ENCODE measurements at regions not wholly inside any gene's neighbourhood (a gene's known extent, or its start where the extent isn't known, plus 50 kb on each side); places are given as distances from the start of the nearest gene placed in this dataset.

DNA sequence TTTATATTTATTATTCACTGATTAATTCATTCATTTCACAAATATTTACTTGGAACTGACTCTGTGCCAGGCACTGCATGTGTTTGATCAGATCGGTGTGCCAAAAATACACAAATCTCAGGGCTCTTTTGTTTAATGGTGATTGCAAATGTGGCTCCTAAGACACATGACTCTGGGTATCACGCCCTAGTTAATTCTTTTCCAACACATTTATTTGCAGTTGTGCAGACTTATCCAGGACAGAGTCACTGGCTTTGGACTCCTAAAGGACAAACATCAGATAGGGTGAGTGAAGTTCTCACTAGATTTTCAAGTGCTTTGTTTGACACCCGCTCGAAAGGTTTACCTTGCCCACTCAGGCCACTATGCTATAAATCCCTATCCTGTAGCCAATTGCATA, 335.5 kb downstream of the BARHL2 start:
- Histone ChIP-seq H3K27ac (ENCODE audit: low read length) (no peak overlapping the region), H3K36me3 (ENCODE audit: control insufficient read depth, insufficient read depth, low read length) (no peaks in the 10 kb centered on the region), H3K9me3 (ENCODE audit: control insufficient read depth, insufficient read depth, low read length) (no peaks in the 10 kb centered on the region), H3K4me1 (ENCODE audit: control insufficient read depth, insufficient read depth, low read length) (no peaks in the 10 kb centered on the region), H3K4me3 (ENCODE audit: low read length) (no peak overlapping the region), H3K27me3 (ENCODE audit: control insufficient read depth, insufficient read depth, low read length) (no peaks in the 10 kb centered on the region)
- no peaks in the 10 kb centered on the region for H3K9me3 Mint-ChIP-seq
- H3K27me3 Mint-ChIP-seq (ENCODE audit: low read depth in 2 of 2) = peaks cover 0 to 20% of the 10 kb centered on the region in 2 donors
- 100% methylated on average over 3 of the region's 4 CpGs for WGBS (ENCODE audit: insufficient coverage)
- H3K27ac Mint-ChIP-seq = no peak overlapping the region
- H3K4me3 Mint-ChIP-seq = no peak overlapping the region
- ATAC-seq (no peak), DNase-seq (no peak)
- H3K4me1 Mint-ChIP-seq = no peaks in the 10 kb centered on the region
- intact Hi-C loops (cut with micrococcal nuclease) = no loop called here
- H3K36me3 Mint-ChIP-seq = no peaks in the 10 kb centered on the region
- TF ChIP-seq, protein P1, sequence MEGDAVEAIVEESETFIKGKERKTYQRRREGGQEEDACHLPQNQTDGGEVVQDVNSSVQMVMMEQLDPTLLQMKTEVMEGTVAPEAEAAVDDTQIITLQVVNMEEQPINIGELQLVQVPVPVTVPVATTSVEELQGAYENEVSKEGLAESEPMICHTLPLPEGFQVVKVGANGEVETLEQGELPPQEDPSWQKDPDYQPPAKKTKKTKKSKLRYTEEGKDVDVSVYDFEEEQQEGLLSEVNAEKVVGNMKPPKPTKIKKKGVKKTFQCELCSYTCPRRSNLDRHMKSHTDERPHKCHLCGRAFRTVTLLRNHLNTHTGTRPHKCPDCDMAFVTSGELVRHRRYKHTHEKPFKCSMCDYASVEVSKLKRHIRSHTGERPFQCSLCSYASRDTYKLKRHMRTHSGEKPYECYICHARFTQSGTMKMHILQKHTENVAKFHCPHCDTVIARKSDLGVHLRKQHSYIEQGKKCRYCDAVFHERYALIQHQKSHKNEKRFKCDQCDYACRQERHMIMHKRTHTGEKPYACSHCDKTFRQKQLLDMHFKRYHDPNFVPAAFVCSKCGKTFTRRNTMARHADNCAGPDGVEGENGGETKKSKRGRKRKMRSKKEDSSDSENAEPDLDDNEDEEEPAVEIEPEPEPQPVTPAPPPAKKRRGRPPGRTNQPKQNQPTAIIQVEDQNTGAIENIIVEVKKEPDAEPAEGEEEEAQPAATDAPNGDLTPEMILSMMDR (IDR thresholded peaks at IDR 0.05) = no peak

DNA sequence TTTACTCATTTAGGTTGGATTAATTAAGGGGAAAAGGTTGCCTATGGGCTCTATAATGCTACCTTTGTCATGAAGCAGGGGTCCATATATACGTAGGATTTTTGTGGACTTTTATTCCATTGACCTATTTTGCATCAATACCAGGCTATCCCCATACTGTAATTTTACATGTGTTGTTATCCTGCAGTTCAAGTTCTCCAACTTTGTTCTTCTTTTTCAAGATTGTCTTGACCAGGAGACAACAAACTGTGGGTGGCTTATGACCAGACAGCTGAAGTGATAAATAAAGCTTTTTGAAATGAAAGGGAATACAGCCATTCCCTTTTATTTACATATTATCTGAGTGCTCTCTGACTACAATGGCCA, 345.7 kb downstream of the BARHL2 start:
- intact Hi-C loops (cut with micrococcal nuclease) = no loop called here
- peaks cover 2 to 3% of the 10 kb centered on the region in 2 donors for H3K9me3 Mint-ChIP-seq
- no peaks in the 10 kb centered on the region for H3K27me3 ChIP-seq (ENCODE audit: control insufficient read depth, insufficient read depth, low read length)
- H3K4me3 Mint-ChIP-seq = no peak overlapping the region
- DNase-seq (no peak), ATAC-seq (no peak)
- no peak overlapping the region for H3K4me3 ChIP-seq (ENCODE audit: low read length)
- no peaks in the 10 kb centered on the region for H3K9me3 ChIP-seq (ENCODE audit: control insufficient read depth, insufficient read depth, low read length)
- 73% methylated on average over 1 of the region's 1 CpG for WGBS (ENCODE audit: insufficient coverage)
- no peaks in the 10 kb centered on the region for H3K36me3 ChIP-seq (ENCODE audit: control insufficient read depth, insufficient read depth, low read length)
- no peaks in the 10 kb centered on the region for H3K36me3 Mint-ChIP-seq
- no peak overlapping the region for H3K27ac Mint-ChIP-seq
- H3K27me3 Mint-ChIP-seq (ENCODE audit: low read depth in 2 of 2) = peaks cover 13 to 44% of the 10 kb centered on the region in 2 donors
- TF ChIP-seq, protein P1 (IDR thresholded peaks at IDR 0.05) = no peak
- H3K4me1 ChIP-seq (ENCODE audit: control insufficient read depth, insufficient read depth, low read length) = no peaks in the 10 kb centered on the region
- no peak overlapping the region for H3K27ac ChIP-seq (ENCODE audit: low read length)
- no peaks in the 10 kb centered on the region for H3K4me1 Mint-ChIP-seq

DNA sequence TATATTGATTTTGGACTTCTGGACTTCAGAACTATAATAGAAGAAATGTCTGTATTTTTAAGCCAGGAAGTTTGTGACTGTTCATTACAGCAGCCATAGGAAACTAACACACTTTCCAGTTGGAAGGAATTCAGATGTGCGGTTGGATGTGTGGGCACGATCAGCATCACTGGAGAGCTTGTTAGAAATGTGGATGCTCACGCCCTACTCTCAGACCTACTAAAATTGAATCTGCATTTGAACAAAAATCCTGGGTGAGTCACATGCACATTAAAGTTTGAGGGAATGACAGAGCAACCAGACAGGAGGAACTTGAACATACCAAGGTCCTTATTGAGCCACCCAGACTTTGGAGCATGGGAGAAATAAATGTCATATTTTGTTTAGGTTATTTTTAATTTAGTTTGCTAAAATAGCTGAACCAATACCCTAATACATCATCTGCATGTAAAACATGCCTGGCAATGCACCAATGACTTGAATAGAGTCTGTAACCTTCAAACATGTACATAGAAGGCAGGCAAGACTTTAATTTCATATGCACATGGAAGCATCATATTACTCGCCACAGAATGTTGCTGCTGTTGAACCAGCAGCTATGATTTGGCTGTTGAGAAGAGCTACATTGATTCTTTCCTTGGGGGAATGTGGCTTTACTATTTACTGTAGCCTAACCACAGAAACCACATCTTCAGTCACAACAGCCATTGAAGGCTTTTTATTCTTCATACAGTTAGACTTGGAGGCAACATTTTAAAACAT, 346.2 kb downstream of the BARHL2 start:
- intact Hi-C loops (cut with micrococcal nuclease) = no loop called here
- Mint-ChIP-seq H3K9me3 (peaks cover 4 to 5% of the 10 kb centered on the region in 2 donors), H3K4me3 (no peak overlapping the region), H3K36me3 (peaks cover 4% of the 10 kb centered on the region), H3K4me1 (no peaks in the 10 kb centered on the region), H3K27ac (no peak overlapping the region), H3K27me3 (ENCODE audit: low read depth in 2 of 2) (peaks cover 8 to 44% of the 10 kb centered on the region in 2 donors)
- Histone ChIP-seq H3K36me3 (ENCODE audit: control insufficient read depth, insufficient read depth, low read length) (no peaks in the 10 kb centered on the region), H3K27me3 (ENCODE audit: control insufficient read depth, insufficient read depth, low read length) (no peaks in the 10 kb centered on the region), H3K4me3 (ENCODE audit: low read length) (no peak overlapping the region), H3K9me3 (ENCODE audit: control insufficient read depth, insufficient read depth, low read length) (no peaks in the 10 kb centered on the region), H3K27ac (ENCODE audit: low read length) (no peak overlapping the region), H3K4me1 (ENCODE audit: control insufficient read depth, insufficient read depth, low read length) (no peaks in the 10 kb centered on the region)
- ATAC-seq (no peak), DNase-seq (no peak)
- TF ChIP-seq, protein P1 (IDR thresholded peaks at IDR 0.05) = no peak
- WGBS (ENCODE audit: insufficient coverage) = 85% methylated on average over 3 of the region's 4 CpGs

DNA sequence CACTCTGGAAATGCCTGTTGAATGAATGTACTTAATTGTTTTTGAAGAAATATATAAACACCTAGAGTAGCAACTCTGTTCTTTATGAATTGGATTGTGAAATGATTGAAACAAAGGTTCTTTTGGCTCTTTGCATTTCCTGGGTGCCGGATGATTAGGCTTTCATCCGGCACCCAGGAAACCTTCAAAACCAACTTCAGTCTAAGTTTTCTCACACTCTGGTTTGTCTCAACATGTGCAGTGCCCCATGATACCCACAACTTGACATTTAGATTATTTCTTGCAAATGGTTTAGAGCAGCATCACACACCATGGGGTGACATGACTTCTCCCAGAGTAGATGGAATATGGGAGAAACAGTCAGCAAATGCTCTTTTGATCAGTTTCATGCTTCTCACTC, 354.9 kb downstream of the BARHL2 start:
- intact Hi-C loops (cut with micrococcal nuclease) = no loop called here
- no peaks in the 10 kb centered on the region for H3K4me1 ChIP-seq (ENCODE audit: control insufficient read depth, insufficient read depth, low read length)
- peaks cover 11 to 16% of the 10 kb centered on the region in 2 donors for H3K4me1 Mint-ChIP-seq
- no peak overlapping the region for H3K27ac Mint-ChIP-seq
- DNase-seq = no peak
- H3K36me3 Mint-ChIP-seq = peaks cover 16% of the 10 kb centered on the region
- no peaks in the 10 kb centered on the region for H3K9me3 ChIP-seq (ENCODE audit: control insufficient read depth, insufficient read depth, low read length)
- no peaks in the 10 kb centered on the region for H3K27me3 ChIP-seq (ENCODE audit: control insufficient read depth, insufficient read depth, low read length)
- ATAC-seq = peak in 1 of 3 donors; percentile 60
- WGBS (ENCODE audit: insufficient coverage) = 62% methylated on average over 2 of the region's 2 CpGs
- TF ChIP-seq, protein P1 (IDR thresholded peaks at IDR 0.05) = no peak
- H3K4me3 ChIP-seq (ENCODE audit: low read length) = no peak overlapping the region
- no peak overlapping the region for H3K4me3 Mint-ChIP-seq
- H3K36me3 ChIP-seq (ENCODE audit: control insufficient read depth, insufficient read depth, low read length) = no peaks in the 10 kb centered on the region
- H3K27ac ChIP-seq (ENCODE audit: low read length) = no peak overlapping the region
- peaks cover 16 to 49% of the 10 kb centered on the region in 2 donors for H3K27me3 Mint-ChIP-seq (ENCODE audit: low read depth in 2 of 2)
- H3K9me3 Mint-ChIP-seq = peaks cover 6 to 7% of the 10 kb centered on the region in 2 donors

All from natural killer cell (primary cell).